ENCODE measurements at regions not wholly inside any gene's neighbourhood (a gene's known extent, or its start where the extent isn't known, plus 50 kb on each side); places are given as distances from the start of the nearest gene placed in this dataset.

GRCh38 chr1:69510026-69510425 is 57.7 kb upstream of the LRRC7 start (continued):
- no peak for TF ChIP-seq ZMAT4 (CRISPR knock-in tag; IDR thresholded peaks at IDR 0.05)
- no peak for TF ChIP-seq TEAD4 (CRISPR knock-in tag; IDR thresholded peaks at IDR 0.05)
- no peak for TF ChIP-seq CREB1 (CRISPR knock-in tag; IDR thresholded peaks at IDR 0.05)
- TF ChIP-seq ZNF121 (CRISPR knock-in tag; IDR thresholded peaks at IDR 0.05): no peak
- TF ChIP-seq ZNF396 (CRISPR knock-in tag; IDR thresholded peaks at IDR 0.05; ENCODE audit: borderline replicate concordance): no peak
- TF ChIP-seq GABPB1 (CRISPR knock-in tag; IDR thresholded peaks at IDR 0.05): no peak
- no peak for TF ChIP-seq ATF3 (CRISPR knock-in tag; conservative IDR thresholded peaks at IDR 0.05)
- no peak for TF ChIP-seq JAZF1 (CRISPR knock-in tag; IDR thresholded peaks at IDR 0.05)
- TF ChIP-seq, protein P1, sequence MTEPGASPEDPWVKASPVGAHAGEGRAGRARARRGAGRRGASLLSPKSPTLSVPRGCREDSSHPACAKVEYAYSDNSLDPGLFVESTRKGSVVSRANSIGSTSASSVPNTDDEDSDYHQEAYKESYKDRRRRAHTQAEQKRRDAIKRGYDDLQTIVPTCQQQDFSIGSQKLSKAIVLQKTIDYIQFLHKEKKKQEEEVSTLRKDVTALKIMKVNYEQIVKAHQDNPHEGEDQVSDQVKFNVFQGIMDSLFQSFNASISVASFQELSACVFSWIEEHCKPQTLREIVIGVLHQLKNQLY (CRISPR knock-in tag; IDR thresholded peaks at IDR 0.05): no peak
- TF ChIP-seq JUN (CRISPR knock-in tag; IDR thresholded peaks at IDR 0.05): no peak
- no peak for TF ChIP-seq OVOL2 (CRISPR knock-in tag; IDR thresholded peaks at IDR 0.05; ENCODE audit: borderline replicate concordance)
- TF ChIP-seq TEAD1 (CRISPR knock-in tag; IDR thresholded peaks at IDR 0.05): no peak
- no peak for TF ChIP-seq USF1 (CRISPR knock-in tag; IDR thresholded peaks at IDR 0.05)
- no peak for TF ChIP-seq MAX (CRISPR knock-in tag; IDR thresholded peaks at IDR 0.05)

GRCh38 chr1:69511426-69512192 is 56.1 kb upstream of the LRRC7 start:
- ChIA-PET POLR2A (no interaction called here), CTCF (no interaction called here)
- no peaks in the 10 kb centered on the region for H3K27me3 Mint-ChIP-seq (ENCODE audit: low read depth)
- no peaks in the 10 kb centered on the region for H3K36me3 Mint-ChIP-seq
- no peak overlapping the region for H3K4me3 Mint-ChIP-seq
- no peaks in the 10 kb centered on the region for H3K9me3 Mint-ChIP-seq
- no peak for DNase-seq (ENCODE audit: low spot score)
- no peak for ATAC-seq
- H3K4me1 Mint-ChIP-seq: peaks cover 5% of the 10 kb centered on the region; the same call in 1 of the 2 replicates
- H3K27ac Mint-ChIP-seq: no peak overlapping the region
- TF ChIP-seq, protein P2, sequence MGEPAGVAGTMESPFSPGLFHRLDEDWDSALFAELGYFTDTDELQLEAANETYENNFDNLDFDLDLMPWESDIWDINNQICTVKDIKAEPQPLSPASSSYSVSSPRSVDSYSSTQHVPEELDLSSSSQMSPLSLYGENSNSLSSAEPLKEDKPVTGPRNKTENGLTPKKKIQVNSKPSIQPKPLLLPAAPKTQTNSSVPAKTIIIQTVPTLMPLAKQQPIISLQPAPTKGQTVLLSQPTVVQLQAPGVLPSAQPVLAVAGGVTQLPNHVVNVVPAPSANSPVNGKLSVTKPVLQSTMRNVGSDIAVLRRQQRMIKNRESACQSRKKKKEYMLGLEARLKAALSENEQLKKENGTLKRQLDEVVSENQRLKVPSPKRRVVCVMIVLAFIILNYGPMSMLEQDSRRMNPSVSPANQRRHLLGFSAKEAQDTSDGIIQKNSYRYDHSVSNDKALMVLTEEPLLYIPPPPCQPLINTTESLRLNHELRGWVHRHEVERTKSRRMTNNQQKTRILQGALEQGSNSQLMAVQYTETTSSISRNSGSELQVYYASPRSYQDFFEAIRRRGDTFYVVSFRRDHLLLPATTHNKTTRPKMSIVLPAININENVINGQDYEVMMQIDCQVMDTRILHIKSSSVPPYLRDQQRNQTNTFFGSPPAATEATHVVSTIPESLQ (CRISPR knock-in tag; IDR thresholded peaks at IDR 0.05): no peak
- TF ChIP-seq NFE2L1 (CRISPR knock-in tag; IDR thresholded peaks at IDR 0.05) (no peak), SOX15 (CRISPR knock-in tag; IDR thresholded peaks at IDR 0.05) (no peak), KAT7 (CRISPR knock-in tag; IDR thresholded peaks at IDR 0.05; ENCODE audit: borderline replicate concordance) (no peak), ATF1 (CRISPR knock-in tag; IDR thresholded peaks at IDR 0.05) (no peak), GRHL2 (CRISPR knock-in tag; IDR thresholded peaks at IDR 0.05; ENCODE audit: insufficient replicate concordance, severe bottlenecking) (no peak), PRRX2 (CRISPR knock-in tag; IDR thresholded peaks at IDR 0.05) (no peak), NFYB (CRISPR knock-in tag; conservative IDR thresholded peaks at IDR 0.05; ENCODE audit: low read depth) (no peak), EMX1 (CRISPR knock-in tag; IDR thresholded peaks at IDR 0.05) (no peak), NR2C2 (CRISPR knock-in tag; IDR thresholded peaks at IDR 0.05) (no peak), ARID4B (CRISPR knock-in tag; IDR thresholded peaks at IDR 0.05; ENCODE audit: borderline replicate concordance) (no peak), ZSCAN18 (CRISPR knock-in tag; IDR thresholded peaks at IDR 0.05) (no peak), FOXK1 (CRISPR knock-in tag; IDR thresholded peaks at IDR 0.05) (no peak), ZNF317 (CRISPR knock-in tag; IDR thresholded peaks at IDR 0.05; ENCODE audit: borderline replicate concordance, low read depth) (no peak)

Measured in WTC11 (cell line).